MM.1S (cell line): ENCODE measurements at regions not wholly inside any gene's neighbourhood (a gene's known extent, or its start where the extent isn't known, plus 50 kb on each side); places are given as distances from the start of the nearest gene placed in this dataset.

Experiments
- DNase-seq: peaks from one replicate; pipeline ENCODE4 v3.0.0-alpha.2; 2015
- H2AFZ ChIP-seq: fragments of 300-600 bp; sonication (generic); 2 replicates; pipeline ENCODE4 v1.6.0; 2016; ENCODE audit warnings: antibody characterized with exemption, low read length
- H3F3A ChIP-seq: fragments of 300-600 bp; sonication (generic); 2 replicates; pipeline ENCODE4 v1.6.1; 2016; ENCODE audit warnings: mild to moderate bottlenecking, antibody characterized with exemption, low read length, moderate library complexity, mixed read lengths; ENCODE audit not compliant: insufficient read depth
- H3K27ac ChIP-seq: fragments of 300-600 bp; sonication (generic); 2 replicates; pipeline ENCODE4 v1.5.1; 2016; ENCODE audit warnings: mild to moderate bottlenecking, low read length
- H3K27me3 ChIP-seq: fragments of 300-600 bp; sonication (generic); replicated peaks from 2 replicates; pipeline ENCODE4 v1.6.0; 2016; ENCODE audit warnings: low read length; ENCODE audit not compliant: insufficient read depth
- H3K36me3 ChIP-seq: fragments of 300-600 bp; sonication (generic); replicated peaks from 2 replicates; pipeline ENCODE4 v1.6.1; 2016; ENCODE audit warnings: mild to moderate bottlenecking, low read length, mixed read lengths; ENCODE audit not compliant: insufficient read depth
- H3K4me1 ChIP-seq: fragments of 300-600 bp; sonication (generic); 2 replicates; pipeline ENCODE4 v1.6.1; 2016; ENCODE audit warnings: low read length, mixed read lengths
- H3K4me2 ChIP-seq: fragments of 300-600 bp; sonication (generic); 2 replicates; pipeline ENCODE4 v1.6.0; 2016; ENCODE audit warnings: low read depth, low read length
- H3K4me3 ChIP-seq: fragments of 300-600 bp; sonication (generic); 2 replicates; pipeline ENCODE4 v1.5.1; 2016; ENCODE audit warnings: low read length, mixed read lengths
- H3K79me2 ChIP-seq: fragments of 300-600 bp; sonication (generic); 2 replicates; pipeline ENCODE4 v1.6.1; 2016; ENCODE audit warnings: mixed run types, low read length, mixed read lengths
- H3K9ac ChIP-seq: fragments of 300-600 bp; sonication (generic); 2 replicates; pipeline ENCODE4 v1.6.1; 2016; ENCODE audit warnings: low read length, mixed read lengths
- H3K9me2 ChIP-seq: fragments of 300-600 bp; sonication (generic); replicated peaks from 2 replicates; pipeline ENCODE4 v1.6.1; 2016; ENCODE audit warnings: mild to moderate bottlenecking, low read length, mixed read lengths; ENCODE audit not compliant: insufficient read depth
- H3K9me3 ChIP-seq: fragments of 300-600 bp; sonication (generic); replicated peaks from 2 replicates; pipeline ENCODE4 v1.6.1; 2016; ENCODE audit warnings: mild to moderate bottlenecking, low read length, mixed read lengths; ENCODE audit not compliant: insufficient read depth
- H4K20me1 ChIP-seq: fragments of 300-600 bp; sonication (generic); 2 replicates; pipeline ENCODE4 v1.6.1; 2016; ENCODE audit warnings: mild to moderate bottlenecking, low read length, moderate library complexity, mixed read lengths; ENCODE audit not compliant: insufficient read depth
- CTCF ChIP-seq: fragments of 300-600 bp; sonication (generic); IDR thresholded peaks from 2 replicates; pipeline ENCODE4 v1.5.1; 2016; ENCODE audit warnings: antibody characterized with exemption, low read length, mixed read lengths
- EZH2 ChIP-seq: fragments of 300-600 bp; sonication (generic); optimal IDR thresholded peaks from 2 replicates; pipeline ENCODE3; 2017; ENCODE audit warnings: low read depth, mild to moderate bottlenecking, antibody characterized with exemption, low read length, mixed read lengths
- EZH2phosphoT487 ChIP-seq: fragments of 300-600 bp; sonication (generic); IDR thresholded peaks from 2 replicates; pipeline ENCODE4 v1.6.1; 2018; ENCODE audit warnings: antibody characterized with exemption, low read length

GRCh38 chr2:120956486-120957156, 221.0 kb downstream of the GLI2 start:
- Histone ChIP-seq H3K4me2 (no peak overlapping the region), H3K9me2 (no peaks in the 10 kb centered on the region), H3K79me2 (no peaks in the 10 kb centered on the region), H2AFZ (no peak overlapping the region), H3K27ac (no peak overlapping the region), H3K27me3 (peaks cover 5% of the 10 kb centered on the region; the same call in 1 of the 2 replicates), H3K4me1 (no peaks in the 10 kb centered on the region), H3K9me3 (no peaks in the 10 kb centered on the region), H3K4me3 (no peak overlapping the region), H3K36me3 (no peaks in the 10 kb centered on the region), H4K20me1 (no peaks in the 10 kb centered on the region), H3F3A (no peaks in the 10 kb centered on the region), H3K9ac (no peak overlapping the region)
- DNase-seq, result no peak
- TF ChIP-seq EZH2phosphoT487 (no peak), EZH2 (no peak), CTCF (no peak)

- Histone ChIP-seq H3K4me2 (no peak overlapping the region), H3K79me2 (no peaks in the 10 kb centered on the region), H3K36me3 (no peaks in the 10 kb centered on the region), H4K20me1 (no peaks in the 10 kb centered on the region), H3K9me2 (no peaks in the 10 kb centered on the region), H3K4me3 (no peak overlapping the region), H3F3A (no peaks in the 10 kb centered on the region), H3K9me3 (no peaks in the 10 kb centered on the region), H3K9ac (no peak overlapping the region), H3K27ac (no peak overlapping the region), H2AFZ (no peak overlapping the region), H3K4me1 (no peaks in the 10 kb centered on the region), H3K27me3 (peaks cover 5% of the 10 kb centered on the region; the same call in 1 of the 2 replicates)
- no peak for TF ChIP-seq CTCF
- TF ChIP-seq EZH2, result no peak
- TF ChIP-seq EZH2phosphoT487, result no peak
- DNase-seq, result no peak
Measured at GRCh38 chr2:120957905-120958304, 222.2 kb downstream of the GLI2 start.

GRCh38 chr2:120958623-120959366, 223.1 kb downstream of the GLI2 start:
- Histone ChIP-seq H3K9me3 (no peaks in the 10 kb centered on the region), H3K27me3 (peaks cover 5% of the 10 kb centered on the region; the same call in 1 of the 2 replicates), H3K4me3 (no peak overlapping the region), H3K79me2 (no peaks in the 10 kb centered on the region), H4K20me1 (no peaks in the 10 kb centered on the region), H3K4me1 (no peaks in the 10 kb centered on the region), H3F3A (no peaks in the 10 kb centered on the region), H3K9ac (no peak overlapping the region), H3K9me2 (no peaks in the 10 kb centered on the region), H2AFZ (no peak overlapping the region), H3K36me3 (no peaks in the 10 kb centered on the region), H3K27ac (no peak overlapping the region), H3K4me2 (no peak overlapping the region)
- TF ChIP-seq EZH2phosphoT487 (no peak), EZH2 (no peak), CTCF (no peak)
- no peak for DNase-seq
